HCT116 (cell line): ENCODE measurements at regions not wholly inside any gene's neighbourhood (a gene's known extent, or its start where the extent isn't known, plus 50 kb on each side); places are given as distances from the start of the nearest gene placed in this dataset.

ENCODE experiments used
- POLR2A ChIP-seq: IDR thresholded peaks from 2 replicates; pipeline ENCODE4 v1.7.0; 2011; ENCODE audit warnings: borderline replicate concordance; ENCODE audit not compliant: insufficient read depth, insufficient read length; ENCODE audit errors: extremely low read depth
- YY1 ChIP-seq: IDR thresholded peaks from 2 replicates; pipeline ENCODE4 v1.6.1; 2011; ENCODE audit warnings: low read length, low read depth, moderate library complexity, mild to moderate bottlenecking; ENCODE audit not compliant: insufficient replicate concordance; ENCODE audit errors: extremely low read depth
- TF ChIP-seq, protein P1 (sequence below), 3 experiments: fragments of 200-600 bp in 1 of 3; sonication (generic) in 1 of 3; IDR thresholded peaks in 2 of 3; conservative IDR thresholded peaks in 1 of 3; 2 replicates each; pipeline ENCODE4 v1.5.1; 2012 to 2017; ENCODE audit warnings: low read depth in 2 of 3, low read length in 2 of 3, antibody characterized with exemption in 1 of 3, borderline replicate concordance in 1 of 3, control low read depth in 1 of 3, mild to moderate bottlenecking in 1 of 3, mixed read lengths in 1 of 3, mixed run types in 1 of 3, moderate library complexity in 1 of 3; ENCODE audit not compliant: insufficient read depth in 1 of 3
- TF ChIP-seq, protein P2 (sequence below): IDR thresholded peaks from 2 replicates; pipeline ENCODE4 v1.6.1; 2012

- TF ChIP-seq, protein P1, sequence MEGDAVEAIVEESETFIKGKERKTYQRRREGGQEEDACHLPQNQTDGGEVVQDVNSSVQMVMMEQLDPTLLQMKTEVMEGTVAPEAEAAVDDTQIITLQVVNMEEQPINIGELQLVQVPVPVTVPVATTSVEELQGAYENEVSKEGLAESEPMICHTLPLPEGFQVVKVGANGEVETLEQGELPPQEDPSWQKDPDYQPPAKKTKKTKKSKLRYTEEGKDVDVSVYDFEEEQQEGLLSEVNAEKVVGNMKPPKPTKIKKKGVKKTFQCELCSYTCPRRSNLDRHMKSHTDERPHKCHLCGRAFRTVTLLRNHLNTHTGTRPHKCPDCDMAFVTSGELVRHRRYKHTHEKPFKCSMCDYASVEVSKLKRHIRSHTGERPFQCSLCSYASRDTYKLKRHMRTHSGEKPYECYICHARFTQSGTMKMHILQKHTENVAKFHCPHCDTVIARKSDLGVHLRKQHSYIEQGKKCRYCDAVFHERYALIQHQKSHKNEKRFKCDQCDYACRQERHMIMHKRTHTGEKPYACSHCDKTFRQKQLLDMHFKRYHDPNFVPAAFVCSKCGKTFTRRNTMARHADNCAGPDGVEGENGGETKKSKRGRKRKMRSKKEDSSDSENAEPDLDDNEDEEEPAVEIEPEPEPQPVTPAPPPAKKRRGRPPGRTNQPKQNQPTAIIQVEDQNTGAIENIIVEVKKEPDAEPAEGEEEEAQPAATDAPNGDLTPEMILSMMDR (IDR thresholded peaks at IDR 0.05 in 2 of 3, conservative IDR thresholded peaks at IDR 0.05 in 1 of 3; ENCODE audit: borderline replicate concordance in 1 of 3, insufficient read depth in 1 of 3, low read depth in 2 of 3, low read length in 2 of 3) = no peak
- no peak for TF ChIP-seq POLR2A
- TF ChIP-seq, protein P2, sequence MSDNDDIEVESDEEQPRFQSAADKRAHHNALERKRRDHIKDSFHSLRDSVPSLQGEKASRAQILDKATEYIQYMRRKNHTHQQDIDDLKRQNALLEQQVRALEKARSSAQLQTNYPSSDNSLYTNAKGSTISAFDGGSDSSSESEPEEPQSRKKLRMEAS = no peak
- TF ChIP-seq YY1 = no peak
Observed at GRCh38 chr4:22573198-22573597, 57.3 kb upstream of the ADGRA3 start.
